ENCODE measurements at regions not wholly inside any gene's neighbourhood (a gene's known extent, or its start where the extent isn't known, plus 50 kb on each side); places are given as distances from the start of the nearest gene placed in this dataset.
A peak's percentile ranks its signal among the peaks of the same experiment; 100 is the strongest.
"Not testable (repeated sequence)": the region's sequence is repeated elsewhere in the genome, so short reads cannot be mapped to it uniquely, and the experiment has no call there.

GRCh38 chr10:128178302-128178958 lies 52.2 kb upstream of the MKI67 start:
- DNase-seq (ENCODE audit: low read depth in 1 of 2, low spot score in 1 of 2), result peak in 1 of 2 donors; percentile 10

GRCh38 chr10:128180843-128181242 lies 54.6 kb upstream of the MKI67 start:
- no peak for DNase-seq (ENCODE audit: low read depth in 1 of 2, low spot score in 1 of 2)

GRCh38 chr10:128185627-128186026 lies 59.4 kb upstream of the MKI67 start:
- DNase-seq (ENCODE audit: low read depth in 1 of 2, low spot score in 1 of 2), result no peak

- no peak for DNase-seq (ENCODE audit: low read depth in 1 of 2, low spot score in 1 of 2)
These were observed 61.0 kb upstream of the MKI67 start for GRCh38 chr10:128186959-128187787.

GRCh38 chr10:128187788-128188185 lies 61.6 kb upstream of the MKI67 start:
- DNase-seq (ENCODE audit: low read depth in 1 of 2, low spot score in 1 of 2), result no peak

- DNase-seq (ENCODE audit: low read depth in 1 of 2, low spot score in 1 of 2), result no peak
These were observed 63.0 kb upstream of the MKI67 start for GRCh38 chr10:128189176-128189575.

- DNase-seq (ENCODE audit: low read depth in 1 of 2, low spot score in 1 of 2), result no peak
These were observed 65.6 kb upstream of the MKI67 start for GRCh38 chr10:128191847-128192246.

- DNase-seq (ENCODE audit: low read depth in 1 of 2, low spot score in 1 of 2), result not testable (repeated sequence)
These were observed 75.6 kb upstream of the MKI67 start for GRCh38 chr10:128201826-128202225.

- no peak for DNase-seq (ENCODE audit: low read depth in 1 of 2, low spot score in 1 of 2)
These were observed 76.8 kb upstream of the MKI67 start for GRCh38 chr10:128203028-128203427.

- DNase-seq (ENCODE audit: low read depth in 1 of 2, low spot score in 1 of 2), result not testable (repeated sequence)
These were observed 79.4 kb upstream of the MKI67 start for GRCh38 chr10:128205591-128205990.

- no peak for DNase-seq (ENCODE audit: low read depth in 1 of 2, low spot score in 1 of 2)
These were observed 80.5 kb upstream of the MKI67 start for GRCh38 chr10:128206676-128207075.

GRCh38 chr10:128209862-128210214 lies 83.6 kb upstream of the MKI67 start:
- DNase-seq (ENCODE audit: low read depth in 1 of 2, low spot score in 1 of 2), result no peak

GRCh38 chr10:128210215-128211063 lies 84.2 kb upstream of the MKI67 start:
- peak; percentile 58 to 67 for DNase-seq (ENCODE audit: low read depth in 1 of 2, low spot score in 1 of 2)

- DNase-seq (ENCODE audit: low read depth in 1 of 2, low spot score in 1 of 2), result no peak
These were observed 84.9 kb upstream of the MKI67 start for GRCh38 chr10:128211064-128211504.

- DNase-seq (ENCODE audit: low read depth in 1 of 2, low spot score in 1 of 2), result peak; percentile 66 to 80
These were observed 85.9 kb upstream of the MKI67 start for GRCh38 chr10:128211953-128212727.

GRCh38 chr10:128213156-128213555 lies 86.9 kb upstream of the MKI67 start:
- DNase-seq (ENCODE audit: low read depth in 1 of 2, low spot score in 1 of 2), result no peak

GRCh38 chr10:128215733-128216132 lies 89.5 kb upstream of the MKI67 start:
- DNase-seq (ENCODE audit: low read depth in 1 of 2, low spot score in 1 of 2), result no peak

- no peak for DNase-seq (ENCODE audit: low read depth in 1 of 2, low spot score in 1 of 2)
These were observed 90.9 kb upstream of the MKI67 start for GRCh38 chr10:128217136-128217535.

GRCh38 chr10:128218161-128218560 lies 91.9 kb upstream of the MKI67 start:
- DNase-seq (ENCODE audit: low read depth in 1 of 2, low spot score in 1 of 2), result no peak

GRCh38 chr10:128219295-128219694 lies 93.1 kb upstream of the MKI67 start:
- DNase-seq (ENCODE audit: low read depth in 1 of 2, low spot score in 1 of 2), result no peak

- DNase-seq (ENCODE audit: low read depth in 1 of 2, low spot score in 1 of 2), result no peak
These were observed 93.8 kb upstream of the MKI67 start for GRCh38 chr10:128220021-128220420.
